ENCODE measurements at regions not wholly inside any gene's neighbourhood (a gene's known extent, or its start where the extent isn't known, plus 50 kb on each side); places are given as distances from the start of the nearest gene placed in this dataset.

- no peak for DNase-seq
Measured at GRCh38 chr11:15748741-15749140, 607.6 kb downstream of the SOX6 start.

- DNase-seq, result no peak
Measured at GRCh38 chr11:15750535-15751308, 605.6 kb downstream of the SOX6 start.

GRCh38 chr11:15754221-15754620, 602.1 kb downstream of the SOX6 start:
- DNase-seq, result no peak

- no peak for DNase-seq
Measured at GRCh38 chr11:15757048-15757698, 599.2 kb downstream of the SOX6 start.

GRCh38 chr11:15758857-15759465, 597.4 kb downstream of the SOX6 start:
- no peak for DNase-seq

- DNase-seq, result no peak
Measured at GRCh38 chr11:15761235-15761634, 595.1 kb downstream of the SOX6 start.

GRCh38 chr11:15764326-15764725, 592.0 kb downstream of the SOX6 start:
- DNase-seq, result no peak

GRCh38 chr11:15764948-15765347, 591.4 kb downstream of the SOX6 start:
- no peak for DNase-seq

- no peak for DNase-seq
Measured at GRCh38 chr11:15765530-15765929, 590.8 kb downstream of the SOX6 start.

- DNase-seq, result no peak
Measured at GRCh38 chr11:15768321-15768720, 588.0 kb downstream of the SOX6 start.

- DNase-seq, result no peak
Measured at GRCh38 chr11:15769203-15769602, 587.1 kb downstream of the SOX6 start.

GRCh38 chr11:15770798-15771414, 585.4 kb downstream of the SOX6 start:
- no peak for DNase-seq

- no peak for DNase-seq
Measured at GRCh38 chr11:15772547-15772946, 583.8 kb downstream of the SOX6 start.

- DNase-seq, result no peak
Measured at GRCh38 chr11:15772981-15773380, 583.4 kb downstream of the SOX6 start.

- DNase-seq, result no peak
Measured at GRCh38 chr11:15773476-15774387, 582.6 kb downstream of the SOX6 start.

- no peak for DNase-seq
Measured at GRCh38 chr11:15774388-15774939, 581.9 kb downstream of the SOX6 start.

GRCh38 chr11:15775015-15775541, 581.3 kb downstream of the SOX6 start:
- DNase-seq, result no peak

GRCh38 chr11:15775797-15776196, 580.5 kb downstream of the SOX6 start:
- no peak for DNase-seq

GRCh38 chr11:15776366-15776765, 580.0 kb downstream of the SOX6 start:
- DNase-seq, result no peak

- no peak for DNase-seq
Measured at GRCh38 chr11:15779518-15779917, 576.8 kb downstream of the SOX6 start.

- DNase-seq, result no peak
Measured at GRCh38 chr11:15780382-15780781, 576.0 kb downstream of the SOX6 start.

GRCh38 chr11:15780837-15781236, 575.5 kb downstream of the SOX6 start:
- no peak for DNase-seq
